AG10803 (cell line): ENCODE measurements at regions not wholly inside any gene's neighbourhood (a gene's known extent, or its start where the extent isn't known, plus 50 kb on each side); places are given as distances from the start of the nearest gene placed in this dataset.

Experiments
- DNase-seq: peaks from one replicate; pipeline ENCODE4 v3.0.0; 2010; ENCODE audit warnings: low read depth
- H3K4me3 ChIP-seq: 2 replicates; pipeline ENCODE4 v1.5.1; 2011; ENCODE audit warnings: mild to moderate bottlenecking, low read length, control low read depth
- CTCF ChIP-seq: conservative IDR thresholded peaks from 2 replicates; pipeline ENCODE4 v1.5.1; 2011; ENCODE audit warnings: mild to moderate bottlenecking, low read length, control low read depth, inconsistent platforms

GRCh38 chr11:92576315-92576714 is 351.7 kb downstream of the FAT3 start:
- no peak for TF ChIP-seq CTCF
- DNase-seq, result no peak
- H3K4me3 ChIP-seq, result no peak overlapping the region

DNA sequence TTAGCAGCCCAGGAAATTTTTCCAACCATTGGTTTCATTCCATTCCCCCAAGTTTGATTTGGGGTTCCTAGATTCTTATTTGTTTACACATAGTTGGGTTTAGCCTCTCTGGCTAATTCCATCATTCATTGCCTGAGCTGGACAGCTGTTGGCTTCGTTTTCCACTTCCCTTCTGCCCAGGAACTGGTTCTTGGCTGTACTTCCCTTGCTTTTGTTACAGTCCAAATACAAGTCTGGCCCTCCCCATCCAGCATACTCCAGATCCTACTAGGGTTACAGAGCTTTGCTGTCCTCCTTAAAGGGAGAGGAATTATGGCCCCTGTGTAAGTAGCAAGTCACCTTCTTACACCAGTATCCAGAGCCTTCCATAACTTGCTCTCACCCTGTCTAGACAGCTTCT is 356.3 kb downstream of the FAT3 start:
- no peak for DNase-seq
- TF ChIP-seq CTCF, result no peak
- H3K4me3 ChIP-seq, result no peak overlapping the region

GRCh38 chr11:92588393-92588792 is 363.8 kb downstream of the FAT3 start:
- no peak for TF ChIP-seq CTCF

GRCh38 chr11:92589512-92589911 is 364.9 kb downstream of the FAT3 start:
- no peak for DNase-seq
- TF ChIP-seq CTCF, result no peak
- H3K4me3 ChIP-seq, result no peak overlapping the region

More at GRCh38 chr11:92588393-92588792, 363.8 kb downstream of the FAT3 start:
- H3K4me3 ChIP-seq, result no peak overlapping the region
- no peak for DNase-seq

GRCh38 chr11:92591521-92591920 is 366.9 kb downstream of the FAT3 start:
- DNase-seq, result no peak
- TF ChIP-seq CTCF, result no peak
- no peak overlapping the region for H3K4me3 ChIP-seq

- H3K4me3 ChIP-seq, result no peak overlapping the region
- DNase-seq, result no peak
- TF ChIP-seq CTCF, result no peak
Measured at GRCh38 chr11:92594251-92594650, 369.6 kb downstream of the FAT3 start.

DNA sequence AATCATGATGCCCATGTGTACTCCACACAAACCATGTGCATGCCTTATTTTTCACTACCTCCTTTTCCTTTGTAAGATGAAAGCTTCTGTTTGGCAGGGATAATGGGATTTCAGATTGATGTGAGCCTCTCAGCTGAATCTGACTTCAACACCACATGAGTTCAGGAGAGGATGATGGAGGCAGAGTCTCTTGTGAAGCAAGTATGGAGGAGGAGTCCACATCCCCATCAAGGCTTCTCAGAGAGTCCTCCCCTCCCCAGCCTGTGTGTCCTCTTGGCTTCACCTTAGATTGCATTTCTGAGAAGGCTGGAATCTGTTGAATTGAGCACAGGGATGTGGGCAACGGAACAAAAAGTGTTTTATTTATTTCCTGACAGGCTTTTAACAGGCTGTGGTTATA is 370.4 kb downstream of the FAT3 start:
- no peak for DNase-seq
- H3K4me3 ChIP-seq, result no peak overlapping the region
- no peak for TF ChIP-seq CTCF
